ENCODE measurements at regions not wholly inside any gene's neighbourhood (a gene's known extent, or its start where the extent isn't known, plus 50 kb on each side); places are given as distances from the start of the nearest gene placed in this dataset.

DNA sequence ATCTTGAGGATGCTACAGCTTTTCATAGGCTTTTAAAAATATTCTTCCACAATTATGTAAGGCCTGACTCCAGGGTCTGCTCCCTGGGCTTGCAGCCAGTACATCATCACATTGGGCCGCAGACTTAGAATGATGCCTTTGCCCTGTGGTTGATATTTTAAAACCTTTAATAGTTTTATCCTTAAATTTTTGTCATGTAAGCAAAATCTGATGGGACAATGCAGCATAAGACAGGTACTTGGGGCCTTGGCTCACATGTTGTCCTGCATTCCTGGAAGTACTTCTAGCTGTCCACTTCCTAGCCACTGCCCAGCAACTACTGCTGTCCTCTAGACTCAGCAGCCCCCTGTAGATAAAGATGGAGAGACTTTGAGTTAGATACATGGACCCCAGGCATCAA, 197.3 kb upstream of the SLITRK3 start:
- Histone ChIP-seq H3K27me3 (no peaks in the 10 kb centered on the region), H3K9me3 (no peaks in the 10 kb centered on the region), H3K36me3 (no peaks in the 10 kb centered on the region), H3K4me3 (no peak overlapping the region), H3K27ac (no peak overlapping the region), H3K4me1 (no peaks in the 10 kb centered on the region)
- no peak for DNase-seq (ENCODE audit: low spot score in 2 of 2)
- TF ChIP-seq CTCF (IDR thresholded peaks at IDR 0.05), result no peak
- intact Hi-C loops (cut with DNase I), result no loop called here

DNA sequence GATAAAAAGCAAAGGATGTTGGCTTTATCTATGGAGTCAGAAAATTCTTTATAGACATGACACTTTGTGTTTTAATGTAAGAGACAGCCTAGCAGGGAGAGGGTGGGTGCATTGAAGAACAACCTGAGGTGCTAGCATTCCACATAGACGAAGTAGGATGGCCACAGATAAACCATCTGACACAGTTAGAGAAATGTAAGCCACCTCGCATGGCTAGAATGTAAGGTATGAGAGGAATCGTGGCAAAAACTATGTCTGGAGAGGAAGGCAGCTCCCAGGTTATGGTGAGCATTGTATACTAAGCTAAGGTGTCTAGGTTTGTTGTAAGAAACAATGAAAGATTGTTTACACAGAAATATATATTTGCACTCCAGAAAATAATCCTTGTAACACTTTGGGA, 194.0 kb upstream of the SLITRK3 start:
- Histone ChIP-seq H3K4me3 (no peak overlapping the region), H3K4me1 (no peaks in the 10 kb centered on the region), H3K9me3 (no peaks in the 10 kb centered on the region), H3K36me3 (no peaks in the 10 kb centered on the region), H3K27me3 (no peaks in the 10 kb centered on the region), H3K27ac (no peak overlapping the region)
- DNase-seq (ENCODE audit: low spot score in 2 of 2), result no peak
- intact Hi-C loops (cut with DNase I), result no loop called here
- no peak for TF ChIP-seq CTCF (IDR thresholded peaks at IDR 0.05)

DNA sequence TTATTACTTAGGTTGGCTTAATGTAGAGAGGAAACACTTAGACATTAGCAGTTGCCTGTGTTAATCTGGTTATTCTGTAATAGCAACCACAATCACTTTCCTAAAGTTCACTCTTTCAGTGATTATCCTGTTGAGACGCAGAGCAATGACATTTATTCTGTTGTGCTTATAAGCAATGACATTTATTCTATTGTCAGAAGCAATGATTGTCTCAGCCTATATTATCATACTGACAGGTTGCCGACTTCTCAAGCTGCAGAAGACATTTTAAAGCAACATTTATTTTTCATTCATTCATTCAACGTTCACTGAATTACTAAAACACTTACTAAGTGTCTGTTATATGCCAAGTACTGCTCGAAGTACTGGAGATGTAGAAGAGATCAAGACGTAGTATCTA, 193.5 kb upstream of the SLITRK3 start:
- intact Hi-C loops (cut with DNase I), result no loop called here
- no peak for DNase-seq (ENCODE audit: low spot score in 2 of 2)
- H3K9me3 ChIP-seq, result no peaks in the 10 kb centered on the region
- no peaks in the 10 kb centered on the region for H3K4me1 ChIP-seq
- H3K4me3 ChIP-seq, result no peak overlapping the region
- H3K36me3 ChIP-seq, result no peaks in the 10 kb centered on the region
- H3K27ac ChIP-seq, result no peak overlapping the region
- TF ChIP-seq CTCF (IDR thresholded peaks at IDR 0.05), result no peak
- no peaks in the 10 kb centered on the region for H3K27me3 ChIP-seq

DNA sequence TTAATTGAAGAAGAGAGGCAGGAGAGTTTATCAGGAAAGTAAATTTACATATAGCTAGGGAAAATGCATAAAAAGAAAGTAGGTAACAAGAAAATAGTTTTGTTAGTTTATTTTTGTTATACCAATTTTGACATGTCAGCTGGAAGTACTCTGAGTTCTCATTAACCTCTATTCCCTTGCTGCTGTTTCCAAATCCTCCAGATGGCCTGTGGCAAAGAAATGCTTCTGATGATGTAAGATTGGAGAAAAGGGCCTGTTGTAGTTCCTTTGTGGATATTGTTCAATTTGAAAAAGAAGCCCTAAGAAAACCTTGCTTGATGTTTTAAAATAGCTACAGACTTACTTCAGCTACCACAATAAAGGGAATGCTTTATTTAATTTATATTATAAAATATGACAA, 192.9 kb upstream of the SLITRK3 start:
- intact Hi-C loops (cut with DNase I), result no loop called here
- no peak for DNase-seq (ENCODE audit: low spot score in 2 of 2)
- no peaks in the 10 kb centered on the region for H3K4me1 ChIP-seq
- H3K27me3 ChIP-seq, result no peaks in the 10 kb centered on the region
- H3K9me3 ChIP-seq, result no peaks in the 10 kb centered on the region
- no peak overlapping the region for H3K27ac ChIP-seq
- no peak for TF ChIP-seq CTCF (IDR thresholded peaks at IDR 0.05)
- no peak overlapping the region for H3K4me3 ChIP-seq
- H3K36me3 ChIP-seq, result no peaks in the 10 kb centered on the region

DNA sequence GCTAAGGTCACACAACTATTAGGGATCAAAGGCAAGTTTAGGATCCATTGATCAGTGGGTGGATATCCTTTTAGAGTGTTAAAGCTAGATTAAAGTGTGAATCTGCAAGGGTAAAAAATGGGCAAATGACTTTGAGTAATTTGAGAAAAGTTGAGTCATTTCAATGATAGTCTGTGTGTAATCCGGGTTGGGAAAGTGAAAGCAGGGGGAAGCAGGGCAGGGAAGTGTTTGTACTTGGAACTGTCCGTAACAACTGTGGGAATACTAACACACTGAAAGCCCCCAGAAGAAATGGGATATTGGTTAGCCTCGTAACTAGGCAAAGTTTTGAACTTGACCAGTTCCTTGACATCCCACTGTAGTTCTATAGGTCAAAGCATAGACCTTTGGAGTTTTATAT, 187.2 kb upstream of the SLITRK3 start:
- TF ChIP-seq CTCF (IDR thresholded peaks at IDR 0.05), result no peak
- no peak for DNase-seq (ENCODE audit: low spot score in 2 of 2)
- H3K4me1 ChIP-seq, result no peaks in the 10 kb centered on the region
- no peaks in the 10 kb centered on the region for H3K27me3 ChIP-seq
- H3K4me3 ChIP-seq, result no peak overlapping the region
- no peaks in the 10 kb centered on the region for H3K36me3 ChIP-seq
- no peak overlapping the region for H3K27ac ChIP-seq
- intact Hi-C loops (cut with DNase I), result no loop called here
- no peaks in the 10 kb centered on the region for H3K9me3 ChIP-seq

DNA sequence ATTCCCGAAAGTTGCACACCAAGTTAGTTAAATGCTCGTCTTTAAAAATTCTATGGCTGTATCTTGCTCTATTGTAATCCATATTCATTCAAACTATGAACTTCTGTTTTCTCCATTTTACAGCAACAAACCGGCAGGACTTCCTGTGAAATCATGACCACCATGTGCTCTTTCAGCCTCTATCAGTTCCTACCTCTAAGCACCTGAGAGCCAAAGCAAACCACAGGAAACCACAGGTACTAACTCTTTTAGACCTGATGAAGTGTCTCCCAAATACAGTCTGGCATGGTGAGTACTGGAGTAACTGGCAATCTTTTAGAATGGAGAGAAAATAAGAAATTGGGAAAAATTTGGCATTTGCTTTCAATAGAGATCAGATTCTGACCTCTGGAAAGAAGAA, 186.5 kb upstream of the SLITRK3 start:
- Histone ChIP-seq H3K36me3 (no peaks in the 10 kb centered on the region), H3K27ac (no peak overlapping the region), H3K4me3 (no peak overlapping the region), H3K27me3 (no peaks in the 10 kb centered on the region), H3K9me3 (no peaks in the 10 kb centered on the region), H3K4me1 (no peaks in the 10 kb centered on the region)
- intact Hi-C loops (cut with DNase I), result no loop called here
- DNase-seq (ENCODE audit: low spot score in 2 of 2), result no peak
- TF ChIP-seq CTCF (IDR thresholded peaks at IDR 0.05), result no peak

Measured in ascending aorta (tissue), 2 donors.